ENCODE measurements at regions not wholly inside any gene's neighbourhood (a gene's known extent, or its start where the extent isn't known, plus 50 kb on each side); places are given as distances from the start of the nearest gene placed in this dataset.

DNA sequence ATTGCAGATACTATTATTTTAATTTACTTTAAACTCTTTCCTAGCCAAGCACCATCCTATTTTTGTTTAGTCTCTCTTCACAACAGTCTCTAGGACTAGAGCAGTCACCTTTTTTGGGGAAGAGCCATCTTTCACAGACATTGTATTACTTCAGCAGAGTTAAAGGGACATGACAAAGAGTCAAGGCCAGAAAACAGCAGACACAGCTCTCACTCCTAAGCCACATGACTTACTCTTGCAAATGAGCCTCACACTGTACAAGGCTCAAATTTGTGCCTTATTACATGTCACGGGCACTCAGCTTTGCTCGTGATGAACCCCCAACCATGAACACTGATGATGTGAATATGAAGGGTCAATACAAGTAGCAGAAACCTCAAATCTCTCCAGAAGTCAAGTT, 104.3 kb downstream of the ZNF608 start:
- TF ChIP-seq HDAC2 (IDR thresholded peaks at IDR 0.05) (no peak), CTCF (IDR thresholded peaks at IDR 0.05 in 2 of 3, conservative IDR thresholded peaks at IDR 0.05 in 1 of 3; ENCODE audit: insufficient read depth in 2 of 3, low read depth in 1 of 3, low read length in 3 of 3) (no peak), TCF15 (CRISPR knock-in tag; IDR thresholded peaks at IDR 0.05) (no peak), STAT5B (CRISPR knock-in tag; IDR thresholded peaks at IDR 0.05) (no peak), TOE1 (IDR thresholded peaks at IDR 0.05; ENCODE audit: borderline replicate concordance) (no peak), TOE1 (CRISPR knock-in tag; IDR thresholded peaks at IDR 0.05; ENCODE audit: borderline replicate concordance, low read depth) (no peak), POLR2A (conservative IDR thresholded peaks at IDR 0.05) (no peak), BRCA1 (IDR thresholded peaks at IDR 0.05) (no peak), BRCA1 (CRISPR knock-in tag; IDR thresholded peaks at IDR 0.05) (no peak), PML (IDR thresholded peaks at IDR 0.05; ENCODE audit: low read length) (no peak), USF2 (CRISPR knock-in tag; IDR thresholded peaks at IDR 0.05) (no peak), NCOA4 (IDR thresholded peaks at IDR 0.05; ENCODE audit: partially characterized antibody) (no peak), POLR2AphosphoS5 (IDR thresholded peaks at IDR 0.05; ENCODE audit: control insufficient read depth, insufficient read depth, low read depth, low read length) (no peak)
- TF ChIP-seq, protein P1, sequence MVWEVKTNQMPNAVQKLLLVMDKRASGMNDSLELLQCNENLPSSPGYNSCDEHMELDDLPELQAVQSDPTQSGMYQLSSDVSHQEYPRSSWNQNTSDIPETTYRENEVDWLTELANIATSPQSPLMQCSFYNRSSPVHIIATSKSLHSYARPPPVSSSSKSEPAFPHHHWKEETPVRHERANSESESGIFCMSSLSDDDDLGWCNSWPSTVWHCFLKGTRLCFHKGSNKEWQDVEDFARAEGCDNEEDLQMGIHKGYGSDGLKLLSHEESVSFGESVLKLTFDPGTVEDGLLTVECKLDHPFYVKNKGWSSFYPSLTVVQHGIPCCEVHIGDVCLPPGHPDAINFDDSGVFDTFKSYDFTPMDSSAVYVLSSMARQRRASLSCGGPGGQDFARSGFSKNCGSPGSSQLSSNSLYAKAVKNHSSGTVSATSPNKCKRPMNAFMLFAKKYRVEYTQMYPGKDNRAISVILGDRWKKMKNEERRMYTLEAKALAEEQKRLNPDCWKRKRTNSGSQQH (CRISPR knock-in tag; IDR thresholded peaks at IDR 0.05), result no peak

Measured in K562 (cell line).